NOMO-1 treated with DMSO at 0.1 percent for 48 hours (cell line): ENCODE measurements at regions not wholly inside any gene's neighbourhood (a gene's known extent, or its start where the extent isn't known, plus 50 kb on each side); places are given as distances from the start of the nearest gene placed in this dataset.
A peak's percentile ranks its signal among the peaks of the same experiment; 100 is the strongest.
"Not testable (repeated sequence)": the region's sequence is repeated elsewhere in the genome, so short reads cannot be mapped to it uniquely, and the experiment has no call there.

Experiments used
- DNase-seq: peaks from one replicate; lab custom pipeline; 2025; ENCODE audit not compliant: unreplicated experiment; lab: John Stamatoyannopoulos, UW

- peak; percentile 85 for DNase-seq
Observed at GRCh38 chr17:71057448-71057847, 888.1 kb downstream of the KCNJ2 start.

GRCh38 chr17:71057938-71058337 is 888.6 kb downstream of the KCNJ2 start:
- DNase-seq, result no peak

GRCh38 chr17:71063127-71063526 is 893.8 kb downstream of the KCNJ2 start:
- no peak for DNase-seq

- DNase-seq, result no peak
Observed at GRCh38 chr17:71063559-71063958, 894.2 kb downstream of the KCNJ2 start.

GRCh38 chr17:71067669-71068407 is 898.5 kb downstream of the KCNJ2 start:
- no peak for DNase-seq

GRCh38 chr17:71068408-71068750 is 899.0 kb downstream of the KCNJ2 start:
- DNase-seq, result no peak

- no peak for DNase-seq
Observed at GRCh38 chr17:71071041-71071440, 901.7 kb downstream of the KCNJ2 start.

GRCh38 chr17:71071837-71072236 is 902.5 kb downstream of the KCNJ2 start:
- DNase-seq, result peak; percentile 65

GRCh38 chr17:71080937-71081336 is 911.6 kb downstream of the KCNJ2 start:
- no peak for DNase-seq

- DNase-seq, result no peak
Observed at GRCh38 chr17:71081666-71082065, 912.3 kb downstream of the KCNJ2 start.

- DNase-seq, result peak; percentile 21
Observed at GRCh38 chr17:71084219-71084618, 914.9 kb downstream of the KCNJ2 start.

GRCh38 chr17:71084838-71085237 is 915.5 kb downstream of the KCNJ2 start:
- DNase-seq, result no peak

GRCh38 chr17:71085238-71086033 is 916.1 kb downstream of the KCNJ2 start:
- peak; percentile 43 for DNase-seq

GRCh38 chr17:71089431-71089830 is 920.1 kb downstream of the KCNJ2 start:
- no peak for DNase-seq

GRCh38 chr17:71098071-71098470 is 928.7 kb downstream of the KCNJ2 start:
- DNase-seq, result no peak

- no peak for DNase-seq
Observed at GRCh38 chr17:71099003-71099714, 929.8 kb downstream of the KCNJ2 start.

GRCh38 chr17:71102777-71103176 is 933.4 kb downstream of the KCNJ2 start:
- DNase-seq, result no peak

GRCh38 chr17:71104225-71104624 is 934.9 kb downstream of the KCNJ2 start:
- DNase-seq, result no peak

GRCh38 chr17:71106056-71106455 is 936.7 kb downstream of the KCNJ2 start:
- DNase-seq, result not testable (repeated sequence)

GRCh38 chr17:71107136-71107535 is 937.8 kb downstream of the KCNJ2 start:
- no peak for DNase-seq

- DNase-seq, result no peak
Observed at GRCh38 chr17:71109697-71110096, 940.4 kb downstream of the KCNJ2 start.

- DNase-seq, result no peak
Observed at GRCh38 chr17:71110326-71110725, 941.0 kb downstream of the KCNJ2 start.
